ENCODE measurements at regions not wholly inside any gene's neighbourhood (a gene's known extent, or its start where the extent isn't known, plus 50 kb on each side); places are given as distances from the start of the nearest gene placed in this dataset.
A peak's percentile ranks its signal among the peaks of the same experiment; 100 is the strongest.

DNA sequence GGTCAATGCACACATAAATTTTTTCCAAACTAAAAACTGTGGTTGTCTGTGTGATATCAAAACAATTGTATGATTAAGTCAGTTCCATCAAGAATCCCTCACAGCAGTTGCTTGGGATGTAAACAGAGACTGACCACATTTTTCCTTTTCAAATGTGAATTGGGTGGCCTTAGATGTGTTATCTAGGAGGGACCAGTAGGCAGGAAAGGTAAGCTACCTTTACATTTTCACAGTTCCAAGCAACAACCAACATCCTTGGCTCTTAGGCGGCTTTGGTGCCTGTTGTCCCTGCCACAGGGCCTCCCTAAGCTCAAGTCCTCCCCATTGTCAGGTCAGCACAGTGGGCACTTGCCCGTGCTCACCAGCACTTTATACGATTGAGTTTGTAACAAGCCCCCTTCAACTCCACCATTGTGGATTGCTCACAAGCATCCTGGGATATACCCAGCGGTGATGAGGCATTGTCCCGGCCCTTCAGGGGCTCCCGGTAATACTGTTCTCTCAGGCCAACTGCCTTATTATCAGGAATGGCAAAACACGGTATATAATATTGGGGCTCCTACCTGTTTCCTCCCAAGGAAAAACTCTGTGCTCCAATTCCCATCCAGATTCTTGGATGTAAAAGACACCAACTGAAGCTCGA, 114.9 kb upstream of the ANKRD1 start:
- no peak for DNase-seq (ENCODE audit: low read depth in 4 of 4, low spot score in 3 of 4)

DNA sequence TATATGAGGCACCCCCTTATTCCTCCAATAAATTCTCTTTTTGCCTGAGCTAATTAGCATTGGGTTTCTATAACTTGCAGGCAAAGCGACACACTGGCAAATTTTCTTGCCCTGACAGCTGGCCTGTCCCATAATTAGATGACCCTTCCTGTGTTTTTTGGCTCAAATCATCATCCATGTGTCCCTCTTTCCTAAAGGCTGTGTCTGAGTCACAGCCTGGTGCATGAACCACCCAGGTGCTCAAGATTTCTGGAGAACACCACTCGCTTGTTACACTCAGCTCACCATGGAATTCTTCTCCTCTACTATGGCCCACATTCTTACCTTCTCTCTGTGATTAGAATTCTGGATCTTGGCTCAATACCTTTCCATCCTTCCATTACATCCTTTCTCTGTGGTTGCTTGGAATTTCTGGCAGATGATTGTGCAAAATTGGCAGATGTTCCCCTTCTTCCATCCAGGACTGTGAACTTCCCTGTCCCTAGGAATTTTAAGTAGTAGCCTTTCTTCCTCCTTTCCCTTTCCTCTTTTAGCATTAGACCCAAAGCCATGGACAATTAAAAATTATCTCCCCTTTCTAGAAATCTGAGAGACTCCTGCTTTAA, 116.0 kb upstream of the ANKRD1 start:
- no peak for DNase-seq (ENCODE audit: low read depth in 4 of 4, low spot score in 3 of 4)

DNA sequence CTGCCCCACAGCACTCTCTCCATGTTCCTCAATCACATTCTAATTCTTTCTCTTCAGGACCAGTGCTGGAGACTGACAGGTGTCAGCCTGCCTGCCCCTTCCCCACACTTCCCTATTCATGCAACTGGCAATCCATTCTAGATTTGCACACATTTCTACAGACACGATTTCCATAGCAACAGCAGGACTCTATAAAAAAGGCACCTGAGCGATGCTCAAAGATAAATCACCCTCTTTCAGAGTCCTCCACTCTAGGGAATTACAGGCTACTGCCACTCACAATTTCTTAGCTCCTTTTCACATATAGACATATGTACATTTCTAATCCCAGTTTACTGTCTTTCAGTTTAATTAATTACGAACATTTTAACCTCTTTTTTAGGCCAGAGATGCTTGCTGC, 118.1 kb upstream of the ANKRD1 start:
- no peak for DNase-seq (ENCODE audit: low read depth in 4 of 4, low spot score in 3 of 4)

DNA sequence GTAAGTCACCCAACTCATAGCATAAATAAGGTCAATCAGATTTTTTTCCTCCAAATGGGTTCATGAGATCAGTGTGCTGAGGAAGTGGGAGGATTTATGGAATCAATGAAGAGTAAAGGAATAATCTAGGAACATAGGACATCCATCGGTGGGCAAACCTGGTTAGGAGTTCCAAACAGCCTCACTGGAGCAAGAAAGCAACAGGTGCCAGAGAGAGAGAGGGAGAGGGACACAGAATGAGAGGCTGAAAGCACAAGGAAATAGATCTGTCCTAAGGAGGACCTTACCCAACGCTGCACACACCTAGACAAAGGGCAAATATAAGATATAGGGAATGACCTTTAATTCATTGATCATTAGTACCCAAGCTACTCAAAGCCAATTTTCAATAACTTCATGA, 119.5 kb upstream of the ANKRD1 start:
- no peak for DNase-seq (ENCODE audit: low read depth in 4 of 4, low spot score in 3 of 4)

DNA sequence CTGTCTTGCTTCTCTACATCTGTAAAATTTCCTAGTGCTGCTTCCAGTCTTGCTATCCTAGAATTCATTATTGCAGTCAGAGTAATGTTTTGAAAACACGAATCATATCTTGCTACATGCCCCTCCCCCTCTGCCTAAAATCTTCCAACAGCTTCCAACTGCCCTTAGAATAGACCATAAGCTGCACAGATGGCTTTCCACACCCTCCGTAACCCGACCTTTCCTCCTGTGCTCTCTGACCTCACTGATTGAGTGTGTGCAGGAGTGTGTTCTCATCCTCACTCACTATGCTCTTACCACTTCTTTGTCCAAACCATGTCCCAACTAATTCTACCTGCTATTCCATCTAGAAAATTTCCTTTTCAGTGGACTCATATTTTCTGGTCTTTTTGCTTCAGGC, 121.2 kb upstream of the ANKRD1 start:
- DNase-seq (ENCODE audit: low read depth in 4 of 4, low spot score in 3 of 4), result no peak

DNA sequence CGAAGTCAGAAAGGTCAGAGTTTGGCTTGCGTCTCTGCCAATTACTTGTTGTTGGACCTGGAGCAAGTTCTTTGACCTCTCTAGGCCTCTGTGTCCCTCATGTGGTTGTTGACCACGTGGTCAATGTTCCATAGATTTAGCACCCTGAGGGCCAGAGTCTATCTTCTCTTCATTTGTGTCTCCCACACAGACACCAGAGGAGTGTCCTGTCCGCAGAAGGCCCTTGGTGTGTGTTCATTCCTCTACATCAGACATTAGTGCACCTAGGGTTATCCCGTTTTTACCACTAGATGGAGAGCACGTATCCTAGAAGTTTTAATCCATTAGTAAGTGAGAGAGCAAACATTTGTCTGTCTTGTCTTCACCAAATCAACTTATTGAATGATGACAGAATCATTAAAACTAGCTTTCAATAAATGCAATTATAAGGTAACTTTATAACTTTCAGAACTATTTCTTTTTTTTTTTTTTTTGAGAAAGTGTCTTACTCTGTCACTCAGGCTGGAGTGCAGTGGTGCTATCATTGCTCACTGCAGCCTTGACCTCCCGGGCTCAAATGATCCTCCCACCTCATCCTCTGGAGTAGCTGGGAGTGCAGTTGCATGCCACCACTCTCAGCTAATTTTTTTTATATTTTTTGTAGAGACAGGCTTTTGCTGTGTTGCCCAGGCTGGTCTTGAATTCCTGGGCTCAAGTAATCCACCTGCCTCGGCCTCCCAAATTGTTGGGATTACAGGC, 122.5 kb upstream of the ANKRD1 start:
- no peak for DNase-seq (ENCODE audit: low read depth in 4 of 4, low spot score in 3 of 4)

DNA sequence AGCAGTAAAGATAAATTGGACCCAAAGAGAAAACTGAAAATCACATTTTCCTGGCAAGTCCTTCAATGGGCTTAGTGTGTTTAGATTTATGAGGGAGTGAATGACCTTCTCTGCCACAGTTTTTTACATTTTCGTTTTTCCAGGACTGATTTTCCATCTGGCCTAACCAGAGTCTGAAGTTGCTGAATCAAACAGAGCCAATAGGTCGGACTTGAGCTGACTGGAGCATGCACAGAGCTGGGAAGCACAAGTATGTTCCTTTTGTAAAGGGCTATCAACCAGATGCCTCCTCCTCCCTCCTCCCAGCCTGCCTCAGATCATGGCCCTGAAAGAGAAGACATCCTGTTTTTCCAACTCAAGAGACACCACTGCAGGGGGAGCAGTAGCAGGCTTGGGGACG, 126.0 kb upstream of the ANKRD1 start:
- no peak for DNase-seq (ENCODE audit: low read depth in 4 of 4, low spot score in 3 of 4)

DNA sequence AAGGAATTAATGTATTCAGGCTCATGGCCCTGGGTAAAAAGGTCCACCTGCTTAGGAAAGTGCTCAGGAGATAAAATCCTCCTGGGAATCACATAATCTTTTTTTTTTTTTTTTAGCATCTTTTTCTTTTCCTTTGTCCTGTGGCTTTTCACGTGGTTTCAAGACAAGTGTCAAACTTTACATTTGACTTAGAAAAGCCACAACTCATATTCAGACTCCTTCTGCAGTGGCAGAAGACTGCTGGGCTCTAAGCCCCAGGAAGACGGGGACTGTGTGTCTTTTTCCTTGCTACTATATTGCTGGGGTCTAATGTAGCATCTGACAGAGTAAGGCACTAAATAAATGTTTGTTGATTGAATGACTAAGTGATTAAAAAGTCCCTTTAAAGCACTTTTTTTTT, 127.5 kb upstream of the ANKRD1 start:
- no peak for DNase-seq (ENCODE audit: low read depth in 4 of 4, low spot score in 3 of 4)

DNA sequence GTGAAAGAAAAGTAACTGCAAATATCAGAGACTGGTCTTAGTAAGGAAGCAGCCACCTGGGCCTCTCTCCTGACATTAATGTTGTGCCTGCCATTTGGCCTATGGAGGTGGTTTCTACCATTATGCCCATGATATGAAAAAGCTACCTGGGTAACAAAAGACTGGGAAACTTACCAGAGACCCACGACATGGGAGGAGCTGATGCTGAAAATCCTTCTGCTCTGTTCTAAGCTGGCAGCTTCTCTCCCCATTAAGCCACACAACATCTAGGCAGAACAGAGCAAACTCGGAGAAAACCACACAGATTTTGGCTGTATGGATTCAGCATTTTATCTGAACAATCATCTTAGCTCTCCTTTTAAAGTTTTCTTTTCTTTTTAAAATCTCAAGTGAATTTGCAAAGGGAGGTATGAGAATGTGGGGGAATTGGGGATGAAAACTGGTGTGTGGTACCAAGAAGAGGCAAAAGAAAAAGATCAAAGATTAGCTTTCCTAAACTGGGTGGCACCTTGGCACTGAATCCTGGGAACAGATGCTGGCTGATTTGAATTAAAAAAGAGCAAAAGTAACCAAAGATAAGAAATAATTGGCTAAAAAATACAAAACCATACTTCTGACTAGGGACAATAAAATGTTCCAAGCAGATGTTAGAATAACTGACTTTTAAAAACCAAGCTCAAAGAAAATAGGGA, 128.6 kb upstream of the ANKRD1 start:
- no peak for DNase-seq (ENCODE audit: low read depth in 4 of 4, low spot score in 3 of 4)

DNA sequence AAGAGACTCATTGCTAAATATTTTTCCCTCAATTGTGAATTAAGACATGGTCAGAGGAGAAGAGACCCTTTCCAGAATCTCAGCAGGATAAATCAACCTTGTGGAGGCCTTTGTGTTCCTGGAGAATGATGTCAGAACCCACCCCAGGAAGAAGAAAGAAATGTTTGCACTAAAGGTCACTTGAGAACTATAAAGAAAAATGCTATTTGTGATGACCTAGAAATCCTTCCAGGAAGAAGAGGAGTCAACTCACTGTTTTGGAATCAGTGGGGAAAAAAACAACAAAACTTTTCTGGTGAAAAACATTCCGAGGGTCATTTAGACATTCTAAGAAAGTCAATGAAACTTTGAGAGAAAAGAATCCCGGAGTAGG, 129.1 kb upstream of the ANKRD1 start:
- DNase-seq (ENCODE audit: low read depth in 4 of 4, low spot score in 3 of 4), result no peak

DNA sequence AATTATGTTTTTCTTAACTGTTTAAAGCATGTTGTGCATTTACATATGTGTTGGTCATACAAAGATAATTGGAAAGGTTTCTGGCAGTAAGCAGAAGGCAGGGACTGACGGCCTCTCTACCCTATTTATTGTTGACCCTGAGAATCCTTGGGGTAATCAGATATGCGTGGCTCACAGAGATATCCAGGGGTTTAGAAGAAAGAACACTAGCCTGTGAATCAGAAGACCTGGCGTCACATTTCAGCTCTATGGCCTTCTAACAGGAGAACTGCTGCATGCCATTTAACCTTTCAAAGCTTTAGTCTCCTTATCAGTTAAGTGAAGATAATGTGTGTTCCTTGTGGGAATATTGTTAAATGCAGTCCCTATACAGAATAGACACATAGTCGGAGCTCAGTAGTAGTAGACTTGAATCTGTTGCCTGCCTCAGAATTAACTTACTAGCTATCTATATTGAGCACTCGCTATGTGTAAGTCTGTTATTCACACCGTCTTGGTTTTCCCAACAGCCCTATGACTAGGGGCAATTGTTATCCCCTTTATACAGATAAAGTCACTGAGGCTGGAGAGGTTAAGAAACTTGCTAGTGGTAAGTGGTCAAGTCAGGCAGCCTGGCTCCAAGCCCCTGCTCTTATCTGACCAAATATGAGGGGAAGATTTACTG, 129.6 kb upstream of the ANKRD1 start:
- no peak for DNase-seq (ENCODE audit: low read depth in 4 of 4, low spot score in 3 of 4)

DNA sequence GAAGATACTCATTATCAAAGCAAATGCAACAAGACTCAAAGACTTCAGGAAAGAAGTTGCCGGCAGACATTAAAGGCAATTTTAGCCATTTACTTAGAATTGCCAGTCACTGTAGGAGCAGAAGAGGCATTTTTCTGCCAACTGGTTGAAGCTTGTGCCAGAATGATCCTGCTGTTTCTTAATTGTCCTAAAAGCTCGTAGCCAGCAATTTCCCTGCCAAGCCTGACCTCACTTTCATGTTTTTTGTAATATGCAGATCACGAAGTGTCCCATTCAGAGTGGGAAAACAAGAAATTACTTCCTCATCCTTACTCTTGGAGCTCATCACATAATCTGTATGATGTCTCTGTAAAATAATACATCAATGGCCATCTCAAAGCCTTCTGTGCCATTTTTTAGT, 130.9 kb upstream of the ANKRD1 start:
- no peak for DNase-seq (ENCODE audit: low read depth in 4 of 4, low spot score in 3 of 4)

DNA sequence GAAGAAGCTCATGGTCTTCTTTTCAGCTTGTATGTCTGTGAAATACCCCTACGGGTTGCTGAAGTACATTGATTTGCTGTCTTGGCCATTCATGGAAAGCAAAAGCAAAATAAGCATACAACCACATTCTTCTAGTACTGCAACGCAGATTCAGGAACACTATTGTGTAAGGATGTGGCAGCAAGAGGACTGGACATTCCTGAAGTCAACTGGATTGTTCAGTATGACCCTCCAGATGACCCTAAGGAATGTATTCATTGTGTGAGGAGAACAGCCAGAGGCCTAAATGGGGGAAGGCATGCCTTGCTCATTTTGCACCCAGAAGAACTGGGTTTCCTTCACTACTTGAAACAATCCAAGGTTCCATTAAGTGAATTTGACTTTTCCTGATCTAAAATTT, 133.4 kb upstream of the ANKRD1 start:
- no peak for DNase-seq (ENCODE audit: low read depth in 4 of 4, low spot score in 3 of 4)

DNA sequence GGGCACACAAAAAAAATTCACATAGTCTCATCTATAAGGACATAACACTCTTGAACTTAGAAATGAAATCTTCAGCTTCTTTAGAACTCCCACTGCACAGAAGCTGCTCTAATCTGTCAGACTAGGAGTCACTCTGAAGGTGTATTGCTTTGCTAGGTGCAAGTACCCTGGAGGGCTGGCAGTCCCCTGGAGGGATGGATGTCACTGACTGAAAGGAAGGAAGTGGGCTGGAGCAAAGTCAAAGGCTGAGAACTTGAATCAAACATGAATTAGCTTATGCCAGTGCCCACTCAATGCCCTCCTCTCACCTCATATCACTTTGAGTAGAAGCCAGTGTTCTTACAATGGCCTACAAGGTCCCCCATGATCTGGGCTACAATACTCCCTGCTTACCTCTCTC, 140.3 kb upstream of the ANKRD1 start:
- no peak for DNase-seq (ENCODE audit: low read depth in 4 of 4, low spot score in 3 of 4)

DNA sequence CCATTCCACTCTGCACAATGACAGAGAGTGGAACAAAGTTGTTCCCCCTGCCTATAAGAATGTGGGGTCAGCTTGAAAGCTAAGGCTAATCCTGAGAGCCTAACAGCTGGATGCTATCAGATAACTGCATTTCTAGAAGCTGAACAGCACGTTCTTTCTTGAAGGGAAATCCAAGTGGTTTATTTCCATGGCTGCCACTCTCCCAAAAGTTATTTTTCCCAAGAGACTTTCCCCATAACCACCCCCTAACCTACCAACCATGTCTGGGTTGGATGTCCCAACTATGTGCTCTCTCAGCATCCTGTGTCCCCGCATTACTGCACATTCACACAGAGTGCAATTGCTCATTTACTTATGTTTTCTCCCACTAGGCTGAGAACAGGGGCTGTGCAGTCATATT, 140.7 kb upstream of the ANKRD1 start:
- DNase-seq (ENCODE audit: low read depth in 4 of 4, low spot score in 3 of 4), result peak in 2 of 4 donors; percentile 31 to 47

DNA sequence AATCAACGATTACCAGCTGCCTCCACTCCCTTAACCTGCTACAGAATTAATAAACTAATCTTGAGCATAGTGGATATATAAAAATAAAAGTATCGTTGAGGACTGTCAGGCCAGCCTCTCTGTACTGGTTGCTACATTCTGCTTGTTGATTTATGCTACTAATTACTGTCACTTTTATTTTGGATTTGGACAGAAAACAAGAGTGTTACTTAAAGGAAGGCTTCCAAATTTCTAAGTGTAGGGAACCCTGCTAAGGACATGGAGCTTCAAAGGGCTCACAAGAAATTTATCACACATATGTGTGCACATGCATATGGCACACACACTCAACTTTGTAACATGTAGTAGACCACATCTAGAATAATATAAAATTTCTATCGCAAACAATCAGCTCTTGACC, 141.2 kb upstream of the ANKRD1 start:
- DNase-seq (ENCODE audit: low read depth in 4 of 4, low spot score in 3 of 4), result no peak

DNA sequence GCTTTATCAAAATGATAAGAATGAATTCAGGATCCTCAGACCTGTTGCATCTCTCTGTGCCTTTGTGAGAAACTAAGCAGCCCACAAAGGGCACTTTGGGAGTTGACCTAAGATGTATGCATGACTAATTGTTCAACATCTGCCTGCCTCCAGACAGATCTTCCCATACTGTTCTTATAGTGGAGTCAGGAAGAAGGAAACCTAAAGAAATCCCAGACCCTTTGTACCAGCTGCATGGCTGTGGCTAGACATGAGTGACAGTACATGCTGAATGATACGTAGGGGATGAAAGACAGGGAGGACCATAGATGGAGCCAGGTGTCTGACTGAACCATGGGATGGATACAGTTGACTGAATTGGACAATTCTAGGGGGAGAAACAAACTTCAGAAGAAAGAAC, 148.7 kb upstream of the PCGF5 start:
- no peak for DNase-seq (ENCODE audit: low read depth in 4 of 4, low spot score in 3 of 4)

DNA sequence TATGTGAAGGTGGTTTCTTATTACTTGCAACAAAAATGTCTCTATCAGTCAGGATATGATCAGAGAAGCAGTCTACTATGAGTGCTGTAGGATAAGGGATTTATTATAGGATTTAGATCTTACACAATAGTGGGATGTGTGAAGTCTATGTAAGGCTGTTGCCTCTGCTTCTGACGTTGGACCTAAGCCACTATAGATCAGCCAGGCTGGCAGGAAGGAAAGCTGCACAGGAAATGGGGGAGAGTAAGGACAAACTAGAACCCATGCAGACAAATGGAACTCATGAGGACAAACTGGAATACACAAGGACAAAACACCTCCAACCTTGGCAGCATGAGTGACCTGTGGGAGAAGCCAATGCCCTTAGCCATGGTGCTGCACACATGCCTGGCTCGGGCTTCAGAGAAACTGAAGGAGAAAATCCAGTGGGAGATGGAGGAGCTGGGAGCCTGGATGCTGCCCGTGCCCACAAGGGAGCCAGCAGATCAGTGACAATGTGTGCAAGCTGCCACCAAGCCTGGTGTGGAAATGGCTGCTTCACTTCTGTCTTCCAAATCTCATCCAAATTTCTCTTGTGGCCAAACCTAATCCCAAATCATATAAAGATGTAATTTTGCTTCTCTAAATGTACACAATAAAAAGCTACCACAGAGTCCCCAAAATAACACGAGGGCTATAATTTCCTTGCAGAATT, 147.0 kb upstream of the PCGF5 start:
- no peak for DNase-seq (ENCODE audit: low read depth in 4 of 4, low spot score in 3 of 4)

DNA sequence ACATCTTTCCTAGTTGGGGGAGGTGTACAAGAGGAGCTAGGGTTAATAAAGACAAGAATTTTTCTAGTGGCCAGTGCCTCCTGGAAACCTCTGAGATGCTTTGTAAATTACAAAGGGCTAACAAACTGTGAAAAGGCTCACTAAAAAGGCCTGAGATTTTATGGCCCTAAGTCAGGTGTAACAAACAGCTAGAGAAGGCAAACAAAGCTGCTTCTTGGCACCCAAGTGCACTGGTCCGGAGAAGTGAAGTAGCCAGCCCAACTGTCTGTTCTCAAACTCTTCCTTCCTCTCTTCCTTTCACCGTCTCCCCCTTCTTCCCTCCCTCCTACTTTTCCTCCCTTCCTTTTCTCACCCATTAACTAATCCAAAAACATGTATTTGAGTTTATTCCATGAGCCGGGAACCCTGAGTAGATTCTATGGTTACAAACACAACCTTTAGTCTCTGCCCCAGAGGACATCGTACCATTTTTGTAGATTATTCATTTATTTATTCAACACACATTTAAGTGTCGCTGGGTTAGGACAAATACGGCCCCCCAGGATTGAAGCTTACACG, 143.4 kb upstream of the PCGF5 start:
- DNase-seq (ENCODE audit: low read depth in 4 of 4, low spot score in 3 of 4), result no peak

DNA sequence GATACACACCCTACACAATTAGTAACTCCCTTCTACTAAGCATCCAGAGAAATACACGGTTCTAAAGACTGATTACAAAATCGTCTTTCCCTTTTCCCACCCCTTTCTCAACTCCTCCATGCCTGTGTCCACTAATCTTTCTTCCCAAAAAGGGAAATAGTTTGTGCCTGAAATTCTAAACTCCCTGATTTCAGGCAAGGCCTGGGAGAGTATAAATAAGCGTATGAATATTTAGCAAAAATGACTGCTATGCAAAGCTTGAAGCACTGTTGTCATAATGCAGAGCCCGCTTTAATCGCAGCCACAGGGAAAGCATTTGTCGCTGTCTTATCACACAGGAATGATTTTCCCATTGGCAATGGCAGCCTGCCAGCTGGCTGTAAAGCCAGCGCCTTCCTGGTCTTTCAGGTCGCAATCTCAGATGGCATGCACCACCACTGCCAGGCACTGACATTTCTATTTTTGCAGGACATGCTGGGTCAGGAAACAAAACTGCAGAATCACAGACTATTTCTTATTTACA, 142.9 kb upstream of the PCGF5 start:
- no peak for DNase-seq (ENCODE audit: low read depth in 4 of 4, low spot score in 3 of 4)
